Neural progenitor cell (in vitro differentiated cells): ENCODE measurements at regions not wholly inside any gene's neighbourhood (a gene's known extent, or its start where the extent isn't known, plus 50 kb on each side); places are given as distances from the start of the nearest gene placed in this dataset.

Experiments used
- EZH2 ChIP-seq: fragments of 200-600 bp; sonication (generic); IDR thresholded peaks from 2 replicates; pipeline ENCODE4 v1.6.1; 2017; ENCODE audit warnings: antibody characterized with exemption, mild to moderate bottlenecking, moderate library complexity
- EZH2phosphoT487 ChIP-seq: fragments of 200-600 bp; sonication (generic); IDR thresholded peaks from 2 replicates; pipeline ENCODE4 v1.6.1; 2017; ENCODE audit warnings: antibody characterized with exemption

DNA sequence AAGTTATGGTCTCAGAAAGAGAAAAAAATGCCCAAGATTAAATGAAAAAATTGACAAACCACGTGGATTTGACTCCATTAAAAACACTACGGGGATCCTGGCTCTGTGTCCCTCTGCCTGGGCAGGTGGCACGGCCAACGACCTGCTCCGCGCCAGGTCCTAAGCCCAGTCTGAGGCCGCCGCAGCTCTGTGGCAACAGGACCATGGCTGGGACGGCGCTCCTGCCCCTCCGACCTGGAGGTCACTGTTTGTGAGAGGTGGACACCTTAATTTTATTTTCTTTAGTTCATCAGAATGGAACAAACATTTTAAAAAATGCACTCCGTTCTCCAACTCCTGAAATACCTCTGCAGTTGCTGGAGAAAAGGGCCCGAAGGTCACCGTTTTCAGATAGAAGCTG is 369.4 kb downstream of the CDH9 start:
- TF ChIP-seq EZH2phosphoT487, result no peak
- TF ChIP-seq EZH2, result no peak
